GM06990 (cell line): ENCODE measurements at regions not wholly inside any gene's neighbourhood (a gene's known extent, or its start where the extent isn't known, plus 50 kb on each side); places are given as distances from the start of the nearest gene placed in this dataset.
"Not testable (repeated sequence)": the region's sequence is repeated elsewhere in the genome, so short reads cannot be mapped to it uniquely, and the experiment has no call there.

Experiments
- DNase-seq: peaks from one replicate; pipeline ENCODE4 v3.0.0-alpha.2; 2011; ENCODE audit not compliant: insufficient read length; ENCODE audit errors: extremely low read depth
- H3K27me3 ChIP-seq: replicated peaks from 2 replicates; pipeline ENCODE4 v1.6.0; 2011; ENCODE audit warnings: low read length; ENCODE audit not compliant: control insufficient read depth, insufficient read depth
- H3K36me3 ChIP-seq: 2 replicates; pipeline ENCODE4 v1.5.1; 2011; ENCODE audit warnings: low read length; ENCODE audit not compliant: control insufficient read depth, insufficient read depth
- H3K4me3 ChIP-seq: replicated peaks from 2 replicates; pipeline ENCODE4 v1.5.1; 2011; ENCODE audit warnings: low read depth, mild to moderate bottlenecking, control low read depth, low read length
- CTCF ChIP-seq: IDR thresholded peaks from 2 replicates; pipeline ENCODE4 v1.5.1; 2011; ENCODE audit warnings: low read length, control low read depth, mild to moderate bottlenecking, inconsistent platforms; ENCODE audit not compliant: insufficient read depth, poor library complexity, severe bottlenecking

- no peaks in the 10 kb centered on the region for H3K27me3 ChIP-seq
- TF ChIP-seq CTCF: no peak
- DNase-seq: no peak
- no peak overlapping the region for H3K4me3 ChIP-seq
- no peaks in the 10 kb centered on the region for H3K36me3 ChIP-seq
Measured at GRCh38 chr5:96318569-96319110, 114.4 kb downstream of the PCSK1 start.

- DNase-seq: no peak
- Histone ChIP-seq H3K27me3 (no peaks in the 10 kb centered on the region), H3K4me3 (no peak overlapping the region), H3K36me3 (no peaks in the 10 kb centered on the region)
- TF ChIP-seq CTCF: no peak
Measured at GRCh38 chr5:96317945-96318344, 115.1 kb downstream of the PCSK1 start.

- no peak overlapping the region for H3K4me3 ChIP-seq
- no peak for DNase-seq
- no peaks in the 10 kb centered on the region for H3K36me3 ChIP-seq
- H3K27me3 ChIP-seq: no peaks in the 10 kb centered on the region
- no peak for TF ChIP-seq CTCF
Measured at GRCh38 chr5:96316487-96316886, 116.6 kb downstream of the PCSK1 start.

GRCh38 chr5:96316017-96316416 is 117.0 kb downstream of the PCSK1 start:
- no peak for DNase-seq
- Histone ChIP-seq H3K27me3 (no peaks in the 10 kb centered on the region), H3K4me3 (no peak overlapping the region), H3K36me3 (no peaks in the 10 kb centered on the region)
- TF ChIP-seq CTCF: no peak

- H3K36me3 ChIP-seq: no peaks in the 10 kb centered on the region
- H3K27me3 ChIP-seq: no peaks in the 10 kb centered on the region
- DNase-seq: no peak
- TF ChIP-seq CTCF: no peak
- no peak overlapping the region for H3K4me3 ChIP-seq
Measured at GRCh38 chr5:96315431-96315830, 117.6 kb downstream of the PCSK1 start.

- TF ChIP-seq CTCF: no peak
- H3K4me3 ChIP-seq: no peak overlapping the region
- H3K36me3 ChIP-seq: no peaks in the 10 kb centered on the region
- no peaks in the 10 kb centered on the region for H3K27me3 ChIP-seq
- no peak for DNase-seq
Measured at GRCh38 chr5:96312383-96312782, 120.7 kb downstream of the PCSK1 start.

GRCh38 chr5:96307047-96307446 is 126.0 kb downstream of the PCSK1 start:
- not testable (repeated sequence) for H3K36me3 ChIP-seq, H3K4me3 ChIP-seq, H3K27me3 ChIP-seq, DNase-seq
